Psoas muscle (tissue), 7 donors: ENCODE measurements at regions not wholly inside any gene's neighbourhood (a gene's known extent, or its start where the extent isn't known, plus 50 kb on each side); places are given as distances from the start of the nearest gene placed in this dataset.

ENCODE experiments used
- ATAC-seq, 4 donors: fragments of 200-7000 bp; cut with Tn5 transposase; one replicate each; pipeline ENCODE4 v1.9.1; 2020; ENCODE audit warnings: moderate library complexity in 3 of 4, mild to moderate bottlenecking in 2 of 4
- DNase-seq, 2 donors: peaks; one replicate each; pipeline ENCODE4 v3.0.0-alpha.2; 2020
- H3K27ac ChIP-seq: fragments of 200-600 bp; one replicate; pipeline ENCODE4 v1.8.0; 2022
- H3K27me3 ChIP-seq, 3 donors: fragments of 200-600 bp in 1 of 3; one replicate each; pipeline versions ENCODE4 v1.6.1 to v1.8.0; 2013 to 2022; ENCODE audit warnings: low read length in 2 of 3, mild to moderate bottlenecking in 2 of 3, moderate library complexity in 1 of 3; ENCODE audit not compliant: insufficient read depth in 3 of 3
- H3K36me3 ChIP-seq, 2 donors: fragments of 200-600 bp in 1 of 2; one replicate each; pipeline versions ENCODE4 v1.6.1 to v1.8.0; 2013 to 2022; ENCODE audit warnings: low read depth in 1 of 2, mild to moderate bottlenecking in 1 of 2, moderate library complexity in 1 of 2; ENCODE audit not compliant: insufficient read depth in 1 of 2
- H3K4me1 ChIP-seq: fragments of 200-600 bp; one replicate; pipeline ENCODE4 v1.8.0; 2022
- H3K4me3 ChIP-seq: fragments of 200-600 bp; one replicate; pipeline ENCODE4 v1.8.0; 2022; ENCODE audit warnings: mild to moderate bottlenecking
- H3K9me3 ChIP-seq: fragments of 200-600 bp; one replicate; pipeline ENCODE4 v1.8.0; 2022
- CTCF ChIP-seq: fragments of 200-600 bp; IDR thresholded peaks from one replicate; pipeline ENCODE4 v1.8.0; 2022; ENCODE audit warnings: antibody characterized with exemption
- whole genome bisulfite sequencing, 3 donors: extraction: QIAGEN DNeasy Blood & Tissue Kit; methylation state at CpG; one replicate each; pipeline versions ENCODE4 v1.1.6 to v1.1.7; 2013; 5-methylcytosine and 5-hydroxymethylcytosine counted together
- intact Hi-C, 2 donors: fragments of 100-400 bp; cut with DNase I; formaldehyde crosslinking; loops; one replicate each; pipeline versions ENCODE4 v1.11.0 to v1.14.2; 2022
- donor health status: healthy with polysubstance abuse.
- donor health status: DM: no; HTN: no; CAD: no; lungs with moderate emphysema.
- donor health status: Bipolar disorder and iron deficiency.
- donor health status: healthy.
- donor health status: DM: yes; HTN: yes; CAD: no.
- donor health status: DM: no; HTN: no; CAD: no.
- donor health status: DM: yes; HTN: yes; CAD: no.

GRCh38 chr3:24952388-24952787, 457.7 kb upstream of the THRB start:
- Histone ChIP-seq H3K27me3 (peaks cover 0 to 4% (median 0%) of the 10 kb centered on the region in 3 donors), H3K27ac (no peak overlapping the region), H3K4me1 (no peaks in the 10 kb centered on the region), H3K4me3 (no peak overlapping the region), H3K36me3 (no peaks in the 10 kb centered on the region), H3K9me3 (no peaks in the 10 kb centered on the region)
- TF ChIP-seq CTCF: no peak
- ATAC-seq: no peak
- WGBS, 3 donors: 73 to 76% (median 74%) methylated on average over 6 of the region's 6 CpGs
- intact Hi-C loops: no loop called here
- DNase-seq: no peak

DNA sequence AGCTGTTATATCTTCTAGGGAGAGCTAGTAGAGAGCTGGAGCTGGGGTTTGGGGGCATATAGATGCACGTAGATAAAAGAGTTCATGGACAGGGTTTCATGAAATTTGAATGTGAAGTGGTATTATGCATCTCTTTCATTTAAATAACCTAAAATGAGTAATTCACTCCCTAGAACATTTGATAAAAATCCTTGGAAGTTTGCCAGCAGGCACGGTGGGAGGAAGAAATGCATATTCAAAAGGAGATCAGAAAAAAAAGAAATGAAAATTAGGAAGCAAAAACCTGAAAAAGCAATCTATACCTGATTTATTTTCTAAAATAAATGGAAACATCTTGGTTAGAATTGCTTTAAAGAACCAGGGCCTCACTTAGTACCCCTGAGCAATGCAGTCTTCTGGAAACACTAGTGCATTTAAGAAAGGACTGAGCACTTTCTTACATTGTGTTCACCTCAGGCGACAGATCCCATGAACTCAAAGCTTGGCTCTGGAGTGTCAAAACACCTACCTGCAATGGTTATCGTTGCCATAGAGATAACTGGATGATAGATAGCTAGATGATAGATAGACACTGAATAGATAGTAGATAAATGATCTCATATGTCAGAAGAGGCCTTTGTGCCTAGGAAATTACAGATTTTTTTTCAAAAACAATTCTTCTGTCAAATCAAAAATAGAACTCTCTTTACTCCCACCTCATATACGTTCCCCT, 458.6 kb upstream of the THRB start:
- H3K9me3 ChIP-seq: no peaks in the 10 kb centered on the region
- intact Hi-C loops: no loop called here
- WGBS, 3 donors: 70 to 73% (median 70%) methylated on average over 5 of the region's 5 CpGs
- H3K4me1 ChIP-seq: no peaks in the 10 kb centered on the region
- DNase-seq (no peak), ATAC-seq (no peak)
- no peak for TF ChIP-seq CTCF
- no peak overlapping the region for H3K27ac ChIP-seq
- no peaks in the 10 kb centered on the region for H3K36me3 ChIP-seq
- H3K27me3 ChIP-seq: peaks cover 0 to 4% (median 0%) of the 10 kb centered on the region in 3 donors
- H3K4me3 ChIP-seq: no peak overlapping the region

- Histone ChIP-seq H3K4me3 (no peak overlapping the region), H3K36me3 (no peaks in the 10 kb centered on the region), H3K9me3 (no peaks in the 10 kb centered on the region), H3K27ac (no peak overlapping the region), H3K27me3 (peaks cover 0 to 4% (median 0%) of the 10 kb centered on the region in 3 donors), H3K4me1 (no peaks in the 10 kb centered on the region)
- DNase-seq (no peak), ATAC-seq (peak in 1 of 4 donors; percentile 30)
- intact Hi-C loops: no loop called here
- 78 to 87% (median 81%) methylated on average over 4 of the region's 4 CpGs for WGBS, 3 donors
- TF ChIP-seq CTCF: no peak
Measured at GRCh38 chr3:24956613-24957012, 462.0 kb upstream of the THRB start.

- no peak for TF ChIP-seq CTCF
- WGBS, 3 donors: 48 to 64% (median 61%) methylated on average over 2 of the region's 2 CpGs
- intact Hi-C loops: no loop called here
- Histone ChIP-seq H3K27ac (no peak overlapping the region), H3K36me3 (no peaks in the 10 kb centered on the region), H3K9me3 (no peaks in the 10 kb centered on the region), H3K4me1 (no peaks in the 10 kb centered on the region), H3K27me3 (peaks cover 0 to 4% (median 0%) of the 10 kb centered on the region in 3 donors), H3K4me3 (no peak overlapping the region)
- ATAC-seq: no peak
- no peak for DNase-seq
Measured at GRCh38 chr3:24958271-24958670, 463.6 kb upstream of the THRB start.

DNA sequence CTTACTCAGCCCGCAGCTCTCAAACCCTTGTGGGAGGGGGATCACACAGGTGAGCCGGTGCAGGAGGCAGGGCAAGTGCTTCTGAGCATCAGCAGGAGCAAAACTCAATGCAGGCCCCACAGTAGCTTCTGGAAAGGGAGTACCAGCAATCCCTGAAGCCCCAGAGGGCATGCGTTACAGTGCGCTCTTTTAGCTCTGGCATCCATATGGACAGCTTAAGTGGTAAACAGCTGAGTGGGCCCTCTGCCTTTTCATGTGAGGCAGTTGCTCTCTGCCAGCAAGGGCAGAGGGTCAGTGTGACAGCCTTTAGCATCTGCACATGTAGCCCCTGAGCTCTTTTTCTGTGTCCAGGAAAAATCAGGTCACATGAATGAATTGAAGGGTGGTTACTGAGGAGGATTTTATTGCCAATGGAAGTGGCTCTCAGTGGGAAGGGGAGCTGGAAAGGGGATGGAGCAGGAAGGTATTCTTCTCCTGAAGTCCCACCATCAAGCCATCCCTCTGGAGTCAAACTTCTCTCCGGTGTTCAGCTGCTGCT, 464.3 kb upstream of the THRB start:
- Histone ChIP-seq H3K27ac (no peak overlapping the region), H3K36me3 (no peaks in the 10 kb centered on the region), H3K4me1 (no peaks in the 10 kb centered on the region), H3K4me3 (no peak overlapping the region), H3K9me3 (no peaks in the 10 kb centered on the region), H3K27me3 (peaks cover 0 to 2% (median 0%) of the 10 kb centered on the region in 3 donors)
- TF ChIP-seq CTCF: no peak
- ATAC-seq (no peak), DNase-seq (no peak)
- WGBS, 3 donors: 88 to 89% (median 88%) methylated on average over 5 of the region's 5 CpGs
- intact Hi-C loops: no loop called here
